A549 (cell line): ENCODE measurements at regions not wholly inside any gene's neighbourhood (a gene's known extent, or its start where the extent isn't known, plus 50 kb on each side); places are given as distances from the start of the nearest gene placed in this dataset.

ENCODE experiments used
- CBX2 ChIP-seq: fragments of 200-600 bp; sonication (generic); IDR thresholded peaks from 2 replicates; pipeline ENCODE4 v1.6.1; 2016; ENCODE audit warnings: low read depth, mild to moderate bottlenecking, borderline replicate concordance
- CHD2 ChIP-seq: fragments of 150-350 bp; IDR thresholded peaks from 2 replicates; pipeline ENCODE4 v1.6.1; 2014; ENCODE audit warnings: low read length; ENCODE audit not compliant: partially characterized antibody
- JUN ChIP-seq, 2 experiments: fragments of >200 bp; sonication (Bioruptor Twin); formaldehyde crosslinking; IDR thresholded peaks; 2 replicates in 1 of 2; 3 replicates in 1 of 2; pipeline ENCODE4 v1.6.1; 2016 to 2017
- NFE2L2 ChIP-seq: fragments of 150-350 bp; conservative IDR thresholded peaks from 2 replicates; pipeline ENCODE4 v1.6.1; 2014; ENCODE audit warnings: low read length
- PHF8 ChIP-seq: fragments of 200-600 bp; sonication (generic); IDR thresholded peaks from 2 replicates; pipeline ENCODE4 v1.6.1; 2016; ENCODE audit warnings: low read depth, mild to moderate bottlenecking, antibody characterized with exemption, moderate library complexity, borderline replicate concordance
- TF ChIP-seq, protein P1 (sequence below): IDR thresholded peaks from 2 replicates; pipeline ENCODE4 v1.6.1; 2012
- TF ChIP-seq, protein P2 (sequence below): fragments of >200 bp; sonication (Bioruptor Twin); formaldehyde crosslinking; IDR thresholded peaks from 3 replicates; pipeline ENCODE4 v1.5.1; 2016

DNA sequence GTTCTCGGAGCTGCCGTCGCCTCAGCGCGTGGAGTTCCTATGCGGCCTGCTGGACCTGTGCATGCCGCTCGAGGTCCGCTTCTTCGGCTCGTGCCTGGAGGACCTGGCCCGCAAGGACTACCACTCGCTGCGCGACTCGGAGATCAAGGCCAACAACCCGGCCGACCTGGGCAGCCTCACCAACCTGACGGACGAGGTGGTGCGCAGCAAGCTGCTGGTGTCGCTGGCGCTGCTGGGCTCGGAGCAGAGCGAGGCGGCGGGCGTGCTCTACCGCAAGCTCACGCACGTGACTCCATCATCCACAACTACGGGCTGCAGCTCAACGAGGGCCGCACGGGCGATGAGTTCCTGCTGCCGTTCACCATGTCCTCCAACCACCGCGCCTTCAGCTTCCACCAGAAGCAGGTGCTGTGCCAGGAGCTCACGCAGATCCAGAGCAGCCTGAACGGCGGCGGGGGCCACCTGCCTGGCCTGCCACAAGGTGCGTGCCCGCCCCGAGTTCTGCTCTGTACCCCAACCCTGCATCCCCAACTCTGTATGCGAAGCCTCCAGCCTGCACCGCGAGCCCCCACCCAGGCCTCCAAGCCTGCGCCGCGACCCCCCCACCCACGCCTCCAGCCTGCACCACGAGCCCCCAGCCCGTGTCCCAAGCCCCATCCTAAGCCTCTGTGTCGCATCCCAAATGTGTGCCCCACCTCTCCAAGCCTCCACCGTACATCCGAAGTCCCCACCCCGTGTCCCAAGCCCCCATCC, 178.2 kb downstream of the OR4M2 start:
- TF ChIP-seq CBX2 (no peak), PHF8 (no peak), CHD2 (no peak), JUN (IDR thresholded peaks at IDR 0.05) (no peak), NFE2L2 (no peak)
- TF ChIP-seq, protein P1, sequence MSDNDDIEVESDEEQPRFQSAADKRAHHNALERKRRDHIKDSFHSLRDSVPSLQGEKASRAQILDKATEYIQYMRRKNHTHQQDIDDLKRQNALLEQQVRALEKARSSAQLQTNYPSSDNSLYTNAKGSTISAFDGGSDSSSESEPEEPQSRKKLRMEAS = peak; percentile 79
- TF ChIP-seq, protein P2, sequence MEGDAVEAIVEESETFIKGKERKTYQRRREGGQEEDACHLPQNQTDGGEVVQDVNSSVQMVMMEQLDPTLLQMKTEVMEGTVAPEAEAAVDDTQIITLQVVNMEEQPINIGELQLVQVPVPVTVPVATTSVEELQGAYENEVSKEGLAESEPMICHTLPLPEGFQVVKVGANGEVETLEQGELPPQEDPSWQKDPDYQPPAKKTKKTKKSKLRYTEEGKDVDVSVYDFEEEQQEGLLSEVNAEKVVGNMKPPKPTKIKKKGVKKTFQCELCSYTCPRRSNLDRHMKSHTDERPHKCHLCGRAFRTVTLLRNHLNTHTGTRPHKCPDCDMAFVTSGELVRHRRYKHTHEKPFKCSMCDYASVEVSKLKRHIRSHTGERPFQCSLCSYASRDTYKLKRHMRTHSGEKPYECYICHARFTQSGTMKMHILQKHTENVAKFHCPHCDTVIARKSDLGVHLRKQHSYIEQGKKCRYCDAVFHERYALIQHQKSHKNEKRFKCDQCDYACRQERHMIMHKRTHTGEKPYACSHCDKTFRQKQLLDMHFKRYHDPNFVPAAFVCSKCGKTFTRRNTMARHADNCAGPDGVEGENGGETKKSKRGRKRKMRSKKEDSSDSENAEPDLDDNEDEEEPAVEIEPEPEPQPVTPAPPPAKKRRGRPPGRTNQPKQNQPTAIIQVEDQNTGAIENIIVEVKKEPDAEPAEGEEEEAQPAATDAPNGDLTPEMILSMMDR = no peak
